Right forelimb (tissue), 1 donor: ENCODE measurements at regions not wholly inside any gene's neighbourhood (a gene's known extent, or its start where the extent isn't known, plus 50 kb on each side); places are given as distances from the start of the nearest gene placed in this dataset.
"Not testable (repeated sequence)": the region's sequence is repeated elsewhere in the genome, so short reads cannot be mapped to it uniquely, and the experiment has no call there.

ENCODE experiments used
- DNase-seq: peaks from one replicate; pipeline ENCODE4 v3.0.0-alpha.2; 2018

- no peak for DNase-seq
These were observed 149.8 kb upstream of the ETV3 start for GRCh38 chr1:157288006-157288405.

- DNase-seq = no peak
These were observed 149.3 kb upstream of the ETV3 start for GRCh38 chr1:157287462-157287861.

- no peak for DNase-seq
These were observed 148.6 kb upstream of the ETV3 start for GRCh38 chr1:157286646-157287420.

GRCh38 chr1:157286096-157286495, 147.9 kb upstream of the ETV3 start:
- no peak for DNase-seq

- DNase-seq = no peak
These were observed 146.3 kb upstream of the ETV3 start for GRCh38 chr1:157284451-157284850.

GRCh38 chr1:157279802-157280140, 141.6 kb upstream of the ETV3 start:
- DNase-seq = no peak

GRCh38 chr1:157279138-157279801, 141.1 kb upstream of the ETV3 start:
- DNase-seq = no peak

- no peak for DNase-seq
These were observed 140.4 kb upstream of the ETV3 start for GRCh38 chr1:157278383-157279137.

GRCh38 chr1:157277913-157278312, 139.7 kb upstream of the ETV3 start:
- no peak for DNase-seq

GRCh38 chr1:157277281-157277680, 139.1 kb upstream of the ETV3 start:
- DNase-seq = no peak

- DNase-seq = no peak
These were observed 136.7 kb upstream of the ETV3 start for GRCh38 chr1:157274698-157275534.

GRCh38 chr1:157272729-157273524, 134.7 kb upstream of the ETV3 start:
- DNase-seq = no peak

GRCh38 chr1:157272264-157272663, 134.1 kb upstream of the ETV3 start:
- DNase-seq = no peak

GRCh38 chr1:157270705-157271274, 132.6 kb upstream of the ETV3 start:
- no peak for DNase-seq

- no peak for DNase-seq
These were observed 131.6 kb upstream of the ETV3 start for GRCh38 chr1:157269656-157270375.

GRCh38 chr1:157262891-157263290, 124.7 kb upstream of the ETV3 start:
- DNase-seq = no peak

GRCh38 chr1:157262422-157262821, 124.2 kb upstream of the ETV3 start:
- DNase-seq = no peak

- DNase-seq = not testable (repeated sequence)
These were observed 117.7 kb upstream of the ETV3 start for GRCh38 chr1:157255891-157256290.

- not testable (repeated sequence) for DNase-seq
These were observed 116.0 kb upstream of the ETV3 start for GRCh38 chr1:157254183-157254582.

GRCh38 chr1:157252473-157252872, 114.3 kb upstream of the ETV3 start:
- DNase-seq = no peak

GRCh38 chr1:157249739-157250138, 111.5 kb upstream of the ETV3 start:
- DNase-seq = no peak
